ENCODE measurements at regions not wholly inside any gene's neighbourhood (a gene's known extent, or its start where the extent isn't known, plus 50 kb on each side); places are given as distances from the start of the nearest gene placed in this dataset.

- H3K4me1 Mint-ChIP-seq: peaks cover 44% of the 10 kb centered on the region
- H3K27me3 Mint-ChIP-seq (ENCODE audit: low read depth): no peaks in the 10 kb centered on the region
- H3K36me3 Mint-ChIP-seq (ENCODE audit: low read depth): no peaks in the 10 kb centered on the region
- no peak for TF ChIP-seq CTCF (conservative IDR thresholded peaks at IDR 0.05)
- no peak overlapping the region for H3K27ac Mint-ChIP-seq (ENCODE audit: unreplicated experiment)
- H3K4me3 Mint-ChIP-seq: peak overlapping the region; percentile 18
- no peaks in the 10 kb centered on the region for H3K9me3 Mint-ChIP-seq
- DNase-seq (ENCODE audit: low read depth, low spot score): no peak
Measured at GRCh38 chr1:81329041-81329440, 471.7 kb upstream of the ADGRL2 start.

- Mint-ChIP-seq H3K4me3 (peak overlapping the region; percentile 9), H3K4me1 (peaks cover 50% of the 10 kb centered on the region), H3K27ac (ENCODE audit: unreplicated experiment) (no peak overlapping the region), H3K27me3 (ENCODE audit: low read depth) (no peaks in the 10 kb centered on the region), H3K9me3 (no peaks in the 10 kb centered on the region), H3K36me3 (ENCODE audit: low read depth) (no peaks in the 10 kb centered on the region)
- TF ChIP-seq CTCF (conservative IDR thresholded peaks at IDR 0.05): no peak
- peak; percentile 8 for DNase-seq (ENCODE audit: low read depth, low spot score)
Measured at GRCh38 chr1:81327743-81328142, 473.0 kb upstream of the ADGRL2 start.

DNA sequence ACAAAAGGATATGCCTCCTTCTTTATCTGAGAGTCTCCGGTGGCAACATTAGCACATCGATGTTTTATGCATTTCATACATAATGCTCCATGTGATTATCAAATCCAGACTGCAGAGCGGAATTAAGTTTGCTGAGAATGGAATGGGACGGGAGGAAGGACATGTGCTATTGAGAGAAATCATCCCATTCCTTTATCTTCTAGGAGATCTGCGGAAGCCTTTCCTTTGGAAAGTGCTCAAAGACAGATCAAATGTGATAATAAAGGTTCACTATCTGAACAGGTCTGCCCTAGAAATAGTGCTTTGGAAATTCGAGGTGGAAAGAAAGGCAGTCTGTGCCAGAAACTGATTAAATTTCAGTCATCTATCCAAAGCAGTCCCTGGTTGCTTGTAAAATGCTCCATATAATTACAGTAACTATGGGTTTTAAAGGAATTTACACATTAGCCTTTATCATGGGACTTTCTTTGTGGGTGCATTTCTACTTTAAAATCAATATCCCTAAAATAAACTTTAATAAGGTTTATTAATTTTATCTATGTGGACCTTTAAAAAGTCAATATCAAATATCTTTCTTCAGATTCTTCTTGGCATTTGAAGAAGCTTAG, 473.5 kb upstream of the ADGRL2 start:
- no peaks in the 10 kb centered on the region for H3K9me3 Mint-ChIP-seq
- DNase-seq (ENCODE audit: low read depth, low spot score): no peak
- H3K36me3 Mint-ChIP-seq (ENCODE audit: low read depth): no peaks in the 10 kb centered on the region
- TF ChIP-seq CTCF (conservative IDR thresholded peaks at IDR 0.05): no peak
- H3K27me3 Mint-ChIP-seq (ENCODE audit: low read depth): no peaks in the 10 kb centered on the region
- no peak overlapping the region for H3K27ac Mint-ChIP-seq (ENCODE audit: unreplicated experiment)
- H3K4me3 Mint-ChIP-seq: no peak overlapping the region
- peaks cover 50% of the 10 kb centered on the region for H3K4me1 Mint-ChIP-seq

DNA sequence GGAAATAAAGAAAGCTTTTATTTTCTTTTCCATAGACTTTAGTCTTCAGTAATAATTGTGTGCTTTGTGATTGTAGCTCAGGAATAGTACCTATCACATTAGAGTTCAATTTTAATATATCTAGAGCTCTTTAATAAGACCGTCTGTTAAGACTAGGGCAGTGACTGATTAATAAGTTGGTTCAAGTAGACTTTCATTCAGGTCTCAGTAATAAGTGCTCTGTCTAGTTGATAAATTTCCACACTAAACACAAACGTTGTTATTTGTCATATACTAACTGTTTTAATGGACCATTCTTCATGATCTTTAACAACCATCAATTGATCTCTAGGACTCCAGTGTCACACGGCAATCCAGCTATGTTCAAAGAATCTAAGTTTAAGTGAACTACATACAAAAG, 474.5 kb upstream of the ADGRL2 start:
- Mint-ChIP-seq H3K4me3 (no peak overlapping the region), H3K9me3 (no peaks in the 10 kb centered on the region), H3K36me3 (ENCODE audit: low read depth) (no peaks in the 10 kb centered on the region), H3K27me3 (ENCODE audit: low read depth) (no peaks in the 10 kb centered on the region), H3K27ac (ENCODE audit: unreplicated experiment) (peak overlapping the region; percentile 16), H3K4me1 (peaks cover 50% of the 10 kb centered on the region)
- no peak for DNase-seq (ENCODE audit: low read depth, low spot score)
- TF ChIP-seq CTCF (conservative IDR thresholded peaks at IDR 0.05): no peak

DNA sequence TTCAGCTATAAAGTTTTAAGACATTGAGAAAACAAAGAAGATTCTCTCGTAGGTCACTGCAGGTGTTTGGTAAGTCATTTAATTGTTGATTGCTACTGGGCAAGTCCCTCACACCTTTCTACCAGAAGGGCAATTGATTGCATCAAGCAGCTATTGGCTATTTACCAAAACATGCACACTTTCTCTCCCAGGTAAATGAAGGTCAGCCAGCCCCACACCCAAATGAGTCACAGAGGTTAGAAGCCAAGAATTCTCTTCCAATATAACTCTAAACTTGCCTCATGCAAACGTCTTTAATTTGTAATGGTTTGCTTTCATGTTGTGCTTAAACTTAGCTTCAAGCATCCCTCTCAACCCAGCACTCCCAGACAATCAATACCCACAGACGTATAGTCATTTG, 475.3 kb upstream of the ADGRL2 start:
- no peaks in the 10 kb centered on the region for H3K9me3 Mint-ChIP-seq
- no peak for DNase-seq (ENCODE audit: low read depth, low spot score)
- peak overlapping the region; percentile 76 for H3K27ac Mint-ChIP-seq (ENCODE audit: unreplicated experiment)
- H3K27me3 Mint-ChIP-seq (ENCODE audit: low read depth): no peaks in the 10 kb centered on the region
- H3K4me1 Mint-ChIP-seq: peaks cover 49% of the 10 kb centered on the region
- TF ChIP-seq CTCF (conservative IDR thresholded peaks at IDR 0.05): no peak
- H3K36me3 Mint-ChIP-seq (ENCODE audit: low read depth): no peaks in the 10 kb centered on the region
- H3K4me3 Mint-ChIP-seq: no peak overlapping the region
